ENCODE measurements at regions not wholly inside any gene's neighbourhood (a gene's known extent, or its start where the extent isn't known, plus 50 kb on each side); places are given as distances from the start of the nearest gene placed in this dataset.

GRCh38 chr11:130571519-130571918, 123.1 kb downstream of the ADAMTS15 start:
- TF ChIP-seq CTCF (IDR thresholded peaks at IDR 0.05), result no peak
- TF ChIP-seq POLR2A (IDR thresholded peaks at IDR 0.05), result no peak
- WGBS, 4 donors, result 80 to 86% (median 80%) methylated on average over 1 of the region's 1 CpG
- Histone ChIP-seq H3K4me3 (no peak overlapping the region), H3K36me3 (replicated peaks in 1 of 2) (no peaks in the 10 kb centered on the region), H3K27me3 (no peaks in the 10 kb centered on the region), H3K4me1 (replicated peaks in 1 of 2) (no peaks in the 10 kb centered on the region), H3K27ac (no peak overlapping the region), H3K9me3 (replicated peaks in 1 of 3) (no peaks in the 10 kb centered on the region)
- intact Hi-C loops (cut with DNase I), result no loop called here
- DNase-seq, result no peak

- TF ChIP-seq CTCF (IDR thresholded peaks at IDR 0.05), result no peak
- Histone ChIP-seq H3K27ac (no peak overlapping the region), H3K4me3 (no peak overlapping the region), H3K4me1 (replicated peaks in 1 of 2) (no peaks in the 10 kb centered on the region), H3K36me3 (replicated peaks in 1 of 2) (no peaks in the 10 kb centered on the region), H3K9me3 (replicated peaks in 1 of 3) (no peaks in the 10 kb centered on the region), H3K27me3 (no peaks in the 10 kb centered on the region)
- 75 to 83% (median 78%) methylated on average over 7 to 10 of the region's 10 CpGs for WGBS, 4 donors
- intact Hi-C loops (cut with DNase I), result no loop called here
- no peak for DNase-seq
Measured at GRCh38 chr11:130571947-130572584, 123.6 kb downstream of the ADAMTS15 start.

GRCh38 chr11:130573767-130574166, 125.3 kb downstream of the ADAMTS15 start:
- Histone ChIP-seq H3K9me3 (replicated peaks in 1 of 3) (no peaks in the 10 kb centered on the region), H3K4me3 (no peak overlapping the region), H3K27me3 (no peaks in the 10 kb centered on the region), H3K27ac (no peak overlapping the region), H3K36me3 (replicated peaks in 1 of 2) (no peaks in the 10 kb centered on the region), H3K4me1 (replicated peaks in 1 of 2) (no peaks in the 10 kb centered on the region)
- no peak for TF ChIP-seq CTCF (IDR thresholded peaks at IDR 0.05)
- DNase-seq, result no peak
- 85 to 98% (median 92%) methylated on average over 2 of the region's 2 CpGs for WGBS, 4 donors
- intact Hi-C loops (cut with DNase I), result no loop called here

- Histone ChIP-seq H3K27me3 (no peaks in the 10 kb centered on the region), H3K36me3 (replicated peaks in 1 of 2) (no peaks in the 10 kb centered on the region), H3K9me3 (replicated peaks in 1 of 3) (no peaks in the 10 kb centered on the region), H3K4me3 (no peak overlapping the region), H3K27ac (no peak overlapping the region), H3K4me1 (replicated peaks in 1 of 2) (no peaks in the 10 kb centered on the region)
- WGBS, 4 donors, result 56 to 81% (median 68%) methylated on average over 2 of the region's 2 CpGs
- no peak for DNase-seq
- TF ChIP-seq CTCF (IDR thresholded peaks at IDR 0.05) (no peak), POLR2A (IDR thresholded peaks at IDR 0.05) (no peak)
- intact Hi-C loops (cut with DNase I), result no loop called here
Measured at GRCh38 chr11:130574740-130575139, 126.3 kb downstream of the ADAMTS15 start.
